ENCODE measurements at regions not wholly inside any gene's neighbourhood (a gene's known extent, or its start where the extent isn't known, plus 50 kb on each side); places are given as distances from the start of the nearest gene placed in this dataset.

DNA sequence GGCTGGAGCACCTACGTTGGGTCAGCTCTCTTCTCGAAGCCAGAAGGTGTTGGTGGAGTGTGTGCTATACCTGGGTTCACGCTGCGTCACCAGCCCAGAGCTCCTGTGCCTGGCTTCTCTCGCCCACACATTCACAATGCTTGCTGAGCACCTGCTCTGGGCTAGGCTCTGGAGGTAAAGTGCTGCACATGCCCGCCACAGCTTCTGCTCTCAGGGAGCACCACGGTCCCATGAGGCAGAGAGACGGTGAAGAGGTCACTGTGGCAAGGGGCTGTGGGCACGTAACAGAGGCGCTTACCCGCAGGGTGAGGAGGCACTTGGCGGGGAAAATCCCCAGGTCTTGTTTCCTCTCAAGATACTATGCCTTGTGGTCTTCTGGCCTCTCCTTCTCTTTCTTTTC is 174.2 kb downstream of the TEX29 start:
- TF ChIP-seq POLR2A (IDR thresholded peaks at IDR 0.05): no peak
- TF ChIP-seq, protein P1, sequence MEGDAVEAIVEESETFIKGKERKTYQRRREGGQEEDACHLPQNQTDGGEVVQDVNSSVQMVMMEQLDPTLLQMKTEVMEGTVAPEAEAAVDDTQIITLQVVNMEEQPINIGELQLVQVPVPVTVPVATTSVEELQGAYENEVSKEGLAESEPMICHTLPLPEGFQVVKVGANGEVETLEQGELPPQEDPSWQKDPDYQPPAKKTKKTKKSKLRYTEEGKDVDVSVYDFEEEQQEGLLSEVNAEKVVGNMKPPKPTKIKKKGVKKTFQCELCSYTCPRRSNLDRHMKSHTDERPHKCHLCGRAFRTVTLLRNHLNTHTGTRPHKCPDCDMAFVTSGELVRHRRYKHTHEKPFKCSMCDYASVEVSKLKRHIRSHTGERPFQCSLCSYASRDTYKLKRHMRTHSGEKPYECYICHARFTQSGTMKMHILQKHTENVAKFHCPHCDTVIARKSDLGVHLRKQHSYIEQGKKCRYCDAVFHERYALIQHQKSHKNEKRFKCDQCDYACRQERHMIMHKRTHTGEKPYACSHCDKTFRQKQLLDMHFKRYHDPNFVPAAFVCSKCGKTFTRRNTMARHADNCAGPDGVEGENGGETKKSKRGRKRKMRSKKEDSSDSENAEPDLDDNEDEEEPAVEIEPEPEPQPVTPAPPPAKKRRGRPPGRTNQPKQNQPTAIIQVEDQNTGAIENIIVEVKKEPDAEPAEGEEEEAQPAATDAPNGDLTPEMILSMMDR (IDR thresholded peaks at IDR 0.05 in 8 of 11, conservative IDR thresholded peaks at IDR 0.05 in 3 of 11): no peak
- TF ChIP-seq POLR2AphosphoS5 (IDR thresholded peaks at IDR 0.05): no peak

Data from spleen (tissue), 7 donors.